GM21825 (cell line): ENCODE measurements at regions not wholly inside any gene's neighbourhood (a gene's known extent, or its start where the extent isn't known, plus 50 kb on each side); places are given as distances from the start of the nearest gene placed in this dataset.
"Not testable (repeated sequence)": the region's sequence is repeated elsewhere in the genome, so short reads cannot be mapped to it uniquely, and the experiment has no call there.

Source experiments
- ATAC-seq: cut with Tn5 transposase; IDR thresholded peaks from one replicate; pipeline ENCODE4 v1.9.1; 2021; ENCODE audit warnings: mild to moderate bottlenecking, moderate library complexity; ENCODE audit not compliant: unreplicated experiment

GRCh38 chr21:28385845-28386244 is 606.8 kb downstream of the LTN1 start:
- ATAC-seq = no peak

DNA sequence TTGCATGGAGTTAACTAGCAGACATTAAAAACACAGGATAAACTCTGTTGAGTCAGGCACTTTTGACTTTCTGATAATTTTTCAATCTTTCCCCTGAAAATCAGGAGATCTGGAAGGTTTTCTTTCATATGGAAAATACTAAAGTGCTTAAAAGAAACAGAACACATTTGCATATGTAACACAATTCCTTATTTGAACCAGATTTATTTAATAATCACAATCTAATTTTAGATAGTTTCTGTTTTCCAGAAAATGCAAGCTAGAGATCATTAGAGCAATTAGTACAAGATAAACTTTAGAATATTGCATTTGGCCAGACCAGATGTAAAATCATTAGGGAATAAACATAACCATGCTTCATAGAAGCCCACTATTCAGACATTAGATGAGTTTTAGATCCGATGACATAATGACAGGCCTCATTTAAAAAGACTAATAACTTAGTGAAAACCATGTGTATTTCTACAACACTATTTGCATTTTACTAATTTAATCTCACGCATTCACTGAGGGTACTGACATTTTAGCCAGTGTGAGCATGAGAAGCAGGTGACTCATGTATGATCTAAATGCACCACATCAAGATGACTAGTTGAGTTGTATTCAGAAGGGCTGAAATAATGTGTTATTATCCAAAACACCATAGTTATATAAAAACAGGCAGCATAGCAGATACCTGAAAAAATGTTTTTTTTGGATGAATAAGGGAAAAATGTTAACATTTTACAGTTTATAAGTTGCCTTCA is 611.5 kb downstream of the LTN1 start:
- ATAC-seq = not testable (repeated sequence)

DNA sequence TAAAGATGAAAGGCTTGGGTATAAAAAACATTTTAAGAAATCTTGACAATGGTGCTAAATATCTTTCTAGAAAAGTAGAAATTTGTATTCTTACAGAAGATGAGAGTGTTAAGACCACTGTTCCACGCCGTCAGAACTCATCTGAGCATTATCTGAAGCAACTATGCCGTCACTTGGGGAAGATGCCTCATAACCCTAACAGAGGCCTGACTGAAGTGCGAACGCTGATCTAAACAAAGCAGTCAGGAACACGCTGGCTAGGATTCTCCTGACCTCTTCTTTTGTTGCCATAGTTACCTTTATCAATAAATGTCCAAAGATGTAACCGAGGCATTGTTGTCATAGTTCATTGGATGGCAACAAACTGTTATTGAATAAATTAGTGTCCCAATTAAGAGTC is 612.4 kb downstream of the LTN1 start:
- ATAC-seq = no peak

GRCh38 chr21:28378026-28378425 is 614.7 kb downstream of the LTN1 start:
- no peak for ATAC-seq

DNA sequence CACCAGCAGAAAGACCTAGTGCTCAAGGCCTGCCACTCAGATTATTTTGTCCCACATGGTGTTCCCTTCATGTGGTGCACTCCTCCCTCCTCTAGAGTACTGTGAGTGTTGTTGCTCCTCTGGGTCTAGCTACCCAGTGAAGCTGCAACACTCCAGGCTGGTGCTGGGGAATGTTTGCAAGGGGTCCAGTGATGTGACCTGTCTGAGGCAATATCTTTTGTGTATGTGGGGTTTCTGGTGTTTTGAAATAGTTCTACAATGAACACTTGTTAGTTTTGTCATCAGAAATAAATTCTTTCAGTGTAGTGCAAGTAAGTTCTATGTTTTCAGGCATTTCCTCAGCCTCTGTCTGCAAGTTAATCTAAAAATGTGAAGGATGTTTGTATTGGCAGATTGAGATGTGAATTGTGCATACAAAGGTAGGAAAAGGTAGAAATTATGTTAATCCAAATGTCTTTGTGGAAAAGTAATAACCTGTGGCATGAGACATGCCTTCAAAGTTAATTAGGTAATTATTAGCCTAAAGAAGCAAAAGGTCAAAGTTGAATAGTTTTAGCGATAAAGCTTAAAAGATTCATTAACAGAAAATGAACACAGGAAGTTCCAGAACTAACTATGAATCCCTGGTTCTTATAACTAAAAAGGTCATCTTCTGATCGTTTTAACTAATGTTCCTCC is 616.8 kb downstream of the LTN1 start:
- no peak for ATAC-seq

- ATAC-seq = no peak
These were observed 617.8 kb downstream of the LTN1 start for GRCh38 chr21:28374881-28375280.

GRCh38 chr21:28371713-28372112 is 621.0 kb downstream of the LTN1 start:
- no peak for ATAC-seq

DNA sequence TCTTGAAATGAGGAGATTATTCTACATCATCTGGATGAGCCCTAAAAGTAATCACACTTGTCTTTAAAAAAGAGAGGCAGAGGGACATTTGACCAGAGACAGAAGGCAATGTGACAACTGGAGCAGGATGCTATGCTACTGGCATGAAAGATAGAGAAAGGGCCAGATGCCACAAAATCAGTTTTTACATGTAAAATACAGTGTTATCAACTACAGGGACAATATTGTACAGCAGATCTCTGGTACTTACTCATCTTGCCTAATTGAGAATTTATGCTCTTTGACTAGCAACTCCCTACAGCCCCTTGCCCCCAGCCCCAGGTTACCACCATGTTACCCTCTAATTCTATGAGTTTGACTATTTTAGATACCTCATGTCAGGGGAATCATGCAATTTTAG is 633.4 kb downstream of the LTN1 start:
- ATAC-seq = no peak

GRCh38 chr21:28358702-28359101 is 634.0 kb downstream of the LTN1 start:
- no peak for ATAC-seq

DNA sequence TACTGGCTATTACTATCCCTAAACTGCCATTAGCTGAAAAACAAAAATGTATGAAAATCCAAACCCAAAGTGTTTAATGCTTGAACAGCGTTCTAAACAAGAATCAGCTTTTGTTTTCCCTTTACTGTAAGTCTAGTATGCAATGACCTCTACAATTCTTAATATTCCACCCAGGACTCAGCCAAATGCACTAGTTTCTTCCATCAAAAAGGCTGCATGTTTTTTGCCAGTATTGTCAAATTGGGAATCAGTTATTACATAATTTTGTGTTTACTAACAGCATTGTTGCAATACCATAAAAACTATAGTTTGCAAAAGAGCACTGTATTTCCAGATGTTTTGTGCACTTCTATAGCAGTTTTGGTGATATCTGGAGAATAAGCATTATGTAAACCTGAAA is 634.5 kb downstream of the LTN1 start:
- ATAC-seq = no peak

DNA sequence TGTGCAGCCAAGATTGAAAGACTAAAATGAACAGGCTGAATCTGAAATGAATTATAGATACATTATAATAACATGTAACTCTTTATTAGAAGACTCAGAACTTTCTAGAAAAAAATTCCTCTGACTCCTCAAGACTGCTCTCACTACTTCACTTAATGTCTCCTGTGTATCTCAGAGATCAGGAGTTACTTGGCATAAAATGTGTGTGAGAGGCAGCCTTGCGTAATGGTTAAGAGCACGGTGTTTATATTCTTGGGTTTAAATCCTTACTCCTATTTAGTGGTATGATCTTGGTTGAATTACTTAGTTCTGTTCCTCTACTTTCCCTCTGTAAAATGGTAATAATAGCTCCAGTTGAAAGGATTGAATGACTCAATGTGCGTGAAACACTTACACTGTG is 634.9 kb downstream of the LTN1 start:
- no peak for ATAC-seq

- no peak for ATAC-seq
These were observed 636.3 kb downstream of the LTN1 start for GRCh38 chr21:28356422-28356821.

- no peak for ATAC-seq
These were observed 646.7 kb downstream of the LTN1 start for GRCh38 chr21:28345934-28346333.

- no peak for ATAC-seq
These were observed 647.7 kb downstream of the LTN1 start for GRCh38 chr21:28344985-28345384.

DNA sequence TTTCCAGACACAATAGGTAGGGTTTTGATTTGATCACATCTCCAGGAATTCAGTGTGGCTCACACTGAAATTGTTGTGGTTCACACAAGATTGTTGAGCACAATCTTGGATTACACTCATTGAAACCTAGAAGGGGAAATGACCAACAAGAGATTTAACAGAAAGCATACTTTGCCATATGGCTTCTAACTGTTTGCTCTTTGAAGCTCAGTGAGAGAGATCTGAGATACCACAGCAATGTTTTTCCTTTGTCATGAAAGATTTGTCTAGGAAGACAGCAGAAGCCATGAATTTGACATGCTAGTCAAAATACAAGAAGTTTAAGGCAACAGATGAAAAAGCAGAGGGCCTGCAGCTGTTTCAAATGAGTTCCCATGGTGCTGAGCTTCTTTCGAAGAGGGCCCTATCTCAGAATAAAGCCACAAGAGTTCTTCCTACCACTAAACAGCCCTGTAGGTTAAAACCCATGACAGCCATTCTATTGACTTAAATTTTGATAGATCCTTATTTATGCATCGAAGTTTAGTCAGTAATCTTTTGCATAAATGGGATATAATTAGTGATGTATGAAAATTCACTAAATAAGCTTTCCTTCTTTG is 650.4 kb downstream of the LTN1 start:
- ATAC-seq = no peak

GRCh38 chr21:28339403-28339802 is 653.3 kb downstream of the LTN1 start:
- ATAC-seq = no peak

DNA sequence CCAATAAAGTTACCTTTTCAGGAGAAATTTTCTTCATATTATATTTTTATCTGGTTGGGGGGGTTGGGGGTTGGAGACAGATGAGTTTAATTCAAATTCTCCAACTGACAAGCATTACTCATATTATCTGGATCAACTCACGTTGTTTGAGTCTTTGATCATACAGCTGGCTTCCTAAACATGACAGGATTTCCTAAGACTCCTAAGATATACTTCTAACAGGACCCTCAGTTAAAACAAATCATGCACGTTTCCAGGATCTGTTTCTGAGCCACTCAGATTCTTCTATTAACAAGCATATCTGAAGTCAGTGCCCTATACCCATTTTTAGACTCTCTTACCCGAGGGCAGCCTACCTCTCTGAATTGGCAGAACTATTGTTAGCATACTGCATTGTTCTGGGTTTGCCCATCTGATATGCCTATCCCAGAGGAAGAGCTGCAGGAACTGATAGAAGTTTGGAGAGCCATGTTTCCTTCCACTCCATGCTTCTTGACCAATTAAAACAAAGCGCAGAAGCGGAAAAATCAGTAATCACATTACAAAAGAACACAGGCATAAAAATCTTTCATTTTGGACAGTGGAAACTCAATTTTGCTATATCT is 653.9 kb downstream of the LTN1 start:
- no peak for ATAC-seq

- no peak for ATAC-seq
These were observed 655.4 kb downstream of the LTN1 start for GRCh38 chr21:28337315-28337714.

GRCh38 chr21:28336314-28336713 is 656.4 kb downstream of the LTN1 start:
- no peak for ATAC-seq

GRCh38 chr21:28334407-28334806 is 658.3 kb downstream of the LTN1 start:
- no peak for ATAC-seq

DNA sequence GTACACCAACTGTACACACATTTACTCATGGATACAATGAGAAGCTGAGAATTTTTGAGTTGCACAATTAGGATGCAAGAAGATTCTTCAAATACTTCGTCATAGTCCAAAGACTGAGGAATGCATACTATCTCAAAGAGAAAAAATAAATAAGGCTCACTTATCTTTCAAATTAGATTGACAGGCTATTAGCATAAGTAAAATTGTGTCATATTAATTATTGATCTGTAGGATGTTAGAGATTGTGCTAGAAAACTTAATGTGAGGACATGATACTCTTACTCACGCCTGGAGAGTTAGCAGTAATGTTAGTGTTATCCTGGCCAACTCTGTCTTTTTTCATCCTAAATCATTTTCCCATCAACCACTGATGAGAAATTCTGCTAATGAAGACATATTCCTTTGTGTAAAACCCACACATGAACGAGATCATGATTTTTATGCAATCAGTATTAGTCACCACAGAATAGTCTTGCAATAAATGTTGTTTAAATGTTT is 659.0 kb downstream of the LTN1 start:
- ATAC-seq = no peak

DNA sequence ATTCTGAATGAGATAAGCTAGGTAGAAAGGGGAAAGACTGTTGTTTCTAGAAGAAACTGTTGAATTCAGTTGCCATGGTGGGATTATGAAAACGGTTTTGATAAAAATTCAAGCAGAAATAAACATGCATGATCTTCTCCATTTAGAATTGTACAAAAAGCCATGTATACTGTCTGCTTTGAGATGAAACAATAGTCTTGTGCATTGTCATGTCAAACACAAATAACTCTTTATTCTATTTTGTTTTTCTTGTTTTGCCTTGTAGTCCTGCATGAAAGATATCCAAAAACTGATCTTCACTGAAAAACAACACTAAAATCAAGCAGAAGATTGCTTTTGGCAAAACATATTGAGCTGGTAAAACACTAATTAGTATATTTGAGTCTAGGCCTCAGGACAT is 659.9 kb downstream of the LTN1 start:
- ATAC-seq = no peak
